HG02970 (cell line): ENCODE measurements at regions not wholly inside any gene's neighbourhood (a gene's known extent, or its start where the extent isn't known, plus 50 kb on each side); places are given as distances from the start of the nearest gene placed in this dataset.
"Not testable (repeated sequence)": the region's sequence is repeated elsewhere in the genome, so short reads cannot be mapped to it uniquely, and the experiment has no call there.

ENCODE experiments used
- ATAC-seq: cut with Tn5 transposase; IDR thresholded peaks from one replicate; pipeline ENCODE4 v1.9.1; 2021; ENCODE audit warnings: mild to moderate bottlenecking, moderate library complexity, moderate number of reproducible peaks; ENCODE audit not compliant: unreplicated experiment, low FRiP score

GRCh38 chr11:128018692-128019091 lies 568.7 kb downstream of the ETS1 start:
- ATAC-seq = no peak

GRCh38 chr11:128005562-128005961 lies 581.8 kb downstream of the ETS1 start:
- ATAC-seq = no peak

GRCh38 chr11:127998421-127998820 lies 588.9 kb downstream of the ETS1 start:
- no peak for ATAC-seq

- ATAC-seq = no peak
These were observed 589.8 kb downstream of the ETS1 start for GRCh38 chr11:127997594-127997993.

GRCh38 chr11:127996825-127997224 lies 590.5 kb downstream of the ETS1 start:
- ATAC-seq = no peak

- ATAC-seq = no peak
These were observed 591.4 kb downstream of the ETS1 start for GRCh38 chr11:127995921-127996320.

GRCh38 chr11:127994736-127995135 lies 592.6 kb downstream of the ETS1 start:
- no peak for ATAC-seq

- ATAC-seq = no peak
These were observed 593.6 kb downstream of the ETS1 start for GRCh38 chr11:127993788-127994187.

- no peak for ATAC-seq
These were observed 594.1 kb downstream of the ETS1 start for GRCh38 chr11:127993281-127993680.

- ATAC-seq = no peak
These were observed 601.3 kb downstream of the ETS1 start for GRCh38 chr11:127986073-127986472.

GRCh38 chr11:127972816-127973215 lies 614.5 kb downstream of the ETS1 start:
- ATAC-seq = no peak

- no peak for ATAC-seq
These were observed 615.9 kb downstream of the ETS1 start for GRCh38 chr11:127971448-127971847.

- no peak for ATAC-seq
These were observed 620.5 kb downstream of the ETS1 start for GRCh38 chr11:127966821-127967220.

- no peak for ATAC-seq
These were observed 621.3 kb downstream of the ETS1 start for GRCh38 chr11:127965939-127966668.

GRCh38 chr11:127962416-127962815 lies 624.9 kb downstream of the ETS1 start:
- ATAC-seq = no peak

GRCh38 chr11:127950162-127950561 lies 637.2 kb downstream of the ETS1 start:
- no peak for ATAC-seq

GRCh38 chr11:127943763-127944162 lies 643.6 kb downstream of the ETS1 start:
- ATAC-seq = no peak

GRCh38 chr11:127943152-127943551 lies 644.2 kb downstream of the ETS1 start:
- no peak for ATAC-seq

- ATAC-seq = not testable (repeated sequence)
These were observed 645.8 kb downstream of the ETS1 start for GRCh38 chr11:127941554-127941953.

- no peak for ATAC-seq
These were observed 648.4 kb downstream of the ETS1 start for GRCh38 chr11:127939000-127939399.

- ATAC-seq = no peak
These were observed 652.3 kb downstream of the ETS1 start for GRCh38 chr11:127935081-127935480.

- not testable (repeated sequence) for ATAC-seq
These were observed 653.4 kb downstream of the ETS1 start for GRCh38 chr11:127933961-127934360.

GRCh38 chr11:127931803-127932202 lies 655.6 kb downstream of the ETS1 start:
- no peak for ATAC-seq
